Mucosa of gallbladder (tissue), 1 donor: ENCODE measurements at regions not wholly inside any gene's neighbourhood (a gene's known extent, or its start where the extent isn't known, plus 50 kb on each side); places are given as distances from the start of the nearest gene placed in this dataset.
"Not testable (repeated sequence)": the region's sequence is repeated elsewhere in the genome, so short reads cannot be mapped to it uniquely, and the experiment has no call there.

Experiments
- DNase-seq: peaks from one replicate; pipeline ENCODE4 v3.0.0-alpha.2; 2020; ENCODE audit warnings: low spot score
- donor health status: DM: no; HTN: no; CAD: no.

- no peak for DNase-seq
Measured at GRCh38 chr17:43315858-43316521, 82.2 kb upstream of the RNU2-1 start.

- DNase-seq: no peak
Measured at GRCh38 chr17:43315369-43315768, 81.6 kb upstream of the RNU2-1 start.

GRCh38 chr17:43314611-43315011 is 80.8 kb upstream of the RNU2-1 start:
- DNase-seq: no peak

- DNase-seq: no peak
Measured at GRCh38 chr17:43312011-43312410, 78.2 kb upstream of the RNU2-1 start.

- no peak for DNase-seq
Measured at GRCh38 chr17:43309505-43310332, 75.9 kb upstream of the RNU2-1 start.

- DNase-seq: no peak
Measured at GRCh38 chr17:43308999-43309398, 75.2 kb upstream of the RNU2-1 start.

- not testable (repeated sequence) for DNase-seq
Measured at GRCh38 chr17:43304792-43305191, 71.0 kb upstream of the RNU2-1 start.

- not testable (repeated sequence) for DNase-seq
Measured at GRCh38 chr17:43303049-43303448, 69.3 kb upstream of the RNU2-1 start.

- not testable (repeated sequence) for DNase-seq
Measured at GRCh38 chr17:43299300-43300076, 65.7 kb upstream of the RNU2-1 start.

GRCh38 chr17:43289670-43290069 is 55.9 kb upstream of the RNU2-1 start:
- not testable (repeated sequence) for DNase-seq

GRCh38 chr17:43283606-43284005 is 49.8 kb upstream of the RNU2-1 start:
- not testable (repeated sequence) for DNase-seq
